ENCODE measurements at regions not wholly inside any gene's neighbourhood (a gene's known extent, or its start where the extent isn't known, plus 50 kb on each side); places are given as distances from the start of the nearest gene placed in this dataset.

- DNase-seq (ENCODE audit: low read depth) = no peak
Measured at GRCh38 chr11:82676483-82677094, 57.1 kb downstream of the FAM181B start.

- DNase-seq (ENCODE audit: low read depth) = no peak
Measured at GRCh38 chr11:82675838-82676237, 57.8 kb downstream of the FAM181B start.

- no peak for DNase-seq (ENCODE audit: low read depth)
Measured at GRCh38 chr11:82673631-82674030, 60.0 kb downstream of the FAM181B start.

- no peak for DNase-seq (ENCODE audit: low read depth)
Measured at GRCh38 chr11:82671451-82671850, 62.2 kb downstream of the FAM181B start.

- no peak for DNase-seq (ENCODE audit: low read depth)
Measured at GRCh38 chr11:82663535-82663934, 70.1 kb downstream of the FAM181B start.

GRCh38 chr11:82653752-82654151, 79.9 kb downstream of the FAM181B start:
- no peak for DNase-seq (ENCODE audit: low read depth)

GRCh38 chr11:82639251-82639650, 94.4 kb downstream of the FAM181B start:
- DNase-seq (ENCODE audit: low read depth) = no peak

- DNase-seq (ENCODE audit: low read depth) = no peak
Measured at GRCh38 chr11:82636615-82637014, 97.0 kb downstream of the FAM181B start.

GRCh38 chr11:82634091-82634490, 99.6 kb downstream of the FAM181B start:
- DNase-seq (ENCODE audit: low read depth) = no peak

- DNase-seq (ENCODE audit: low read depth) = no peak
Measured at GRCh38 chr11:82631722-82632630, 101.7 kb downstream of the FAM181B start.

GRCh38 chr11:82610671-82611070, 123.0 kb downstream of the FAM181B start:
- no peak for DNase-seq (ENCODE audit: low read depth)

GRCh38 chr11:82606738-82607137, 126.9 kb downstream of the FAM181B start:
- DNase-seq (ENCODE audit: low read depth) = no peak

GRCh38 chr11:82601711-82602110, 132.0 kb downstream of the FAM181B start:
- DNase-seq (ENCODE audit: low read depth) = no peak

GRCh38 chr11:82599836-82600235, 133.8 kb downstream of the FAM181B start:
- no peak for DNase-seq (ENCODE audit: low read depth)

GRCh38 chr11:82586581-82586980, 147.1 kb downstream of the FAM181B start:
- DNase-seq (ENCODE audit: low read depth) = no peak

- DNase-seq (ENCODE audit: low read depth) = no peak
Measured at GRCh38 chr11:82577246-82577645, 156.4 kb downstream of the FAM181B start.

GRCh38 chr11:82560836-82561235, 172.8 kb downstream of the FAM181B start:
- no peak for DNase-seq (ENCODE audit: low read depth)

- no peak for DNase-seq (ENCODE audit: low read depth)
Measured at GRCh38 chr11:82559609-82560008, 174.1 kb downstream of the FAM181B start.

GRCh38 chr11:82557274-82557673, 176.4 kb downstream of the FAM181B start:
- DNase-seq (ENCODE audit: low read depth) = no peak

- DNase-seq (ENCODE audit: low read depth) = no peak
Measured at GRCh38 chr11:82556210-82556609, 177.5 kb downstream of the FAM181B start.

- no peak for DNase-seq (ENCODE audit: low read depth)
Measured at GRCh38 chr11:82546661-82547557, 186.8 kb downstream of the FAM181B start.

GRCh38 chr11:82539669-82540068, 194.0 kb downstream of the FAM181B start:
- DNase-seq (ENCODE audit: low read depth) = no peak
